DOHH2 (cell line): ENCODE measurements at regions not wholly inside any gene's neighbourhood (a gene's known extent, or its start where the extent isn't known, plus 50 kb on each side); places are given as distances from the start of the nearest gene placed in this dataset.

ENCODE experiments used
- CTCF ChIP-seq: fragments of 200-600 bp; sonication (generic); IDR thresholded peaks from one replicate; pipeline ENCODE4 v1.5.1; 2014; ENCODE audit warnings: antibody characterized with exemption, mild to moderate bottlenecking, low read depth, low read length; ENCODE audit not compliant: poor library complexity, severe bottlenecking
- EZH2phosphoT487 ChIP-seq: fragments of 200-600 bp; sonication (generic); IDR thresholded peaks from 2 replicates; pipeline ENCODE4 v1.6.1; 2017; ENCODE audit warnings: borderline replicate concordance, mild to moderate bottlenecking, antibody characterized with exemption, low read length, moderate library complexity, mixed read lengths

GRCh38 chr5:167750586-167750985, 540.9 kb upstream of the WWC1 start:
- TF ChIP-seq CTCF, result no peak
- TF ChIP-seq EZH2phosphoT487, result no peak
